Lung (tissue), 11 donors: ENCODE measurements at regions not wholly inside any gene's neighbourhood (a gene's known extent, or its start where the extent isn't known, plus 50 kb on each side); places are given as distances from the start of the nearest gene placed in this dataset.

Experiments
- ATAC-seq: fragments of 200-7000 bp; cut with Tn5 transposase; one replicate; pipeline ENCODE4 v1.9.1; 2020; ENCODE audit warnings: moderate number of reproducible peaks; ENCODE audit not compliant: insufficient read depth, low FRiP score
- DNase-seq, 3 donors: peaks; one replicate each; pipeline ENCODE4 v3.0.0-alpha.2; 2013 to 2017
- H3K27ac ChIP-seq, 2 donors: one replicate each; pipeline ENCODE4 v1.5.1; 2013; ENCODE audit warnings: mild to moderate bottlenecking in 2 of 2, moderate library complexity in 2 of 2, control low read depth in 1 of 2, inconsistent platforms in 1 of 2, low read depth in 1 of 2, low read length in 1 of 2
- H3K27me3 ChIP-seq, 3 donors: one replicate each; pipeline ENCODE4 v1.5.1; 2013; ENCODE audit warnings: low read length in 2 of 3; ENCODE audit not compliant: control insufficient read depth in 3 of 3, insufficient read depth in 3 of 3
- H3K36me3 ChIP-seq, 4 donors: one replicate each; pipeline ENCODE4 v1.5.1; 2013; ENCODE audit warnings: low read length in 4 of 4, mild to moderate bottlenecking in 1 of 4, moderate library complexity in 1 of 4; ENCODE audit not compliant: control insufficient read depth in 4 of 4, insufficient read depth in 4 of 4
- H3K4me1 ChIP-seq, 5 donors: one replicate each; pipeline ENCODE4 v1.5.1; 2013; ENCODE audit warnings: low read length in 5 of 5, mild to moderate bottlenecking in 2 of 5, moderate library complexity in 1 of 5; ENCODE audit not compliant: control insufficient read depth in 5 of 5, insufficient read depth in 5 of 5
- H3K4me3 ChIP-seq: one replicate; pipeline ENCODE4 v1.5.1; 2013; ENCODE audit warnings: mild to moderate bottlenecking, control low read depth, moderate library complexity
- H3K9ac ChIP-seq, 2 donors: one replicate each; pipeline ENCODE4 v1.5.1; 2013; ENCODE audit warnings: low read length in 2 of 2, control low read depth in 1 of 2; ENCODE audit not compliant: insufficient read depth in 1 of 2
- H3K9me3 ChIP-seq, 4 donors: one replicate each; pipeline ENCODE4 v1.5.1; 2013; ENCODE audit warnings: low read length in 3 of 4, mild to moderate bottlenecking in 1 of 4, moderate library complexity in 1 of 4; ENCODE audit not compliant: control insufficient read depth in 4 of 4, insufficient read depth in 3 of 4
- WGBS, 2 donors: extraction: QIAGEN DNeasy Blood & Tissue Kit; methylation state at CpG; one replicate each; pipeline ENCODE4 v1.1.7; 2013; 5-methylcytosine and 5-hydroxymethylcytosine counted together
- TF ChIP-seq, protein P1 (sequence below): IDR thresholded peaks from 2 replicates; pipeline ENCODE4 v1.5.1; 2012; ENCODE audit warnings: mild to moderate bottlenecking; ENCODE audit errors: control extremely low read depth, extremely low read depth
- donor health status: control.
- donor health status: control.
- donor health status: Bipolar disorder and iron deficiency.
- donor health status: healthy.
- donor health status: DM: yes; HTN: yes; CAD: no.

DNA sequence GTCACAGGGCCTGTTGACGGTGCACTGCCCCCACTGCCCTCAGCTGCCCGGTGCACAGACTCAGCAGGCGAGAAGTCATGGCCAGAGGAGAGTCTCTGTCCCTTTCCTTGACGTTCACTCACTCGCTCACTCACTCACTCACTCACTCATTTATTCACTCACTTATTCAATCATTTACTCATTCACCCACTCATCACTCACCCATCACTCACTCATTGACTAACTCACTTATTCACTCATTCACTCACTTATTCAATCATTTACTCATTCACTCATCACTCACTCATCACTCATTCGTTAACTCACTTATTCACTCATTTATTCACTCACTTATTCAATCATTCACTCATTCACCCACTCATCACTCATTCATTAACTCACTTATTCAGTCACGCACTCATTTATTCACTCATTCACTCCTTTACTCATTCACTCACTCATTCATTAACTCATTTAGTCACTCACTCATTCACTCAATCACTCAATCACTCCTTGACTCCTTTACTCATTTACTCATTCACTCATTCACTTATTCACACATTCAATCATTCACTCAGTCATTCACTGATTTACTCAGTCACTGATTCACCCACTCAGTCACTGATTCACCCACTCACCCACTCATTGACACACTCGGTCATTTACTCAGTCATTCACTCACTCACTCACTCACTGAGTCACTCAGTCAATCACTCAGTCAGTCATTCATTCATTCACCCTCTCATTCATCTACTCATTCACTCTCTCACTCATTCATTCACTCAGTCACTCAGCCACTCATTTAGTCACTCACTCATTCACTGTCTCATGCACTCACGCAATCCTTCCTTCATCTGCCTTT, 1193.5 kb downstream of the BRD1 start:
- Histone ChIP-seq H3K4me3 (no peak overlapping the region), H3K27me3 (no peaks in the 10 kb centered on the region), H3K36me3 (no peaks in the 10 kb centered on the region), H3K9ac (no peak overlapping the region), H3K27ac (no peak overlapping the region), H3K9me3 (no peaks in the 10 kb centered on the region), H3K4me1 (no peaks in the 10 kb centered on the region)
- TF ChIP-seq, protein P1, sequence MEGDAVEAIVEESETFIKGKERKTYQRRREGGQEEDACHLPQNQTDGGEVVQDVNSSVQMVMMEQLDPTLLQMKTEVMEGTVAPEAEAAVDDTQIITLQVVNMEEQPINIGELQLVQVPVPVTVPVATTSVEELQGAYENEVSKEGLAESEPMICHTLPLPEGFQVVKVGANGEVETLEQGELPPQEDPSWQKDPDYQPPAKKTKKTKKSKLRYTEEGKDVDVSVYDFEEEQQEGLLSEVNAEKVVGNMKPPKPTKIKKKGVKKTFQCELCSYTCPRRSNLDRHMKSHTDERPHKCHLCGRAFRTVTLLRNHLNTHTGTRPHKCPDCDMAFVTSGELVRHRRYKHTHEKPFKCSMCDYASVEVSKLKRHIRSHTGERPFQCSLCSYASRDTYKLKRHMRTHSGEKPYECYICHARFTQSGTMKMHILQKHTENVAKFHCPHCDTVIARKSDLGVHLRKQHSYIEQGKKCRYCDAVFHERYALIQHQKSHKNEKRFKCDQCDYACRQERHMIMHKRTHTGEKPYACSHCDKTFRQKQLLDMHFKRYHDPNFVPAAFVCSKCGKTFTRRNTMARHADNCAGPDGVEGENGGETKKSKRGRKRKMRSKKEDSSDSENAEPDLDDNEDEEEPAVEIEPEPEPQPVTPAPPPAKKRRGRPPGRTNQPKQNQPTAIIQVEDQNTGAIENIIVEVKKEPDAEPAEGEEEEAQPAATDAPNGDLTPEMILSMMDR = no peak
- WGBS, 2 donors = 82 to 85% methylated on average over 9 of the region's 9 CpGs
- ATAC-seq (no peak), DNase-seq (no peak)

- TF ChIP-seq, protein P1 = no peak
- Histone ChIP-seq H3K27me3 (no peaks in the 10 kb centered on the region), H3K27ac (no peak overlapping the region), H3K4me1 (peaks cover 0 to under 1% (median 0%) of the 10 kb centered on the region in 5 donors), H3K9me3 (no peaks in the 10 kb centered on the region), H3K9ac (no peak overlapping the region), H3K4me3 (no peak overlapping the region), H3K36me3 (no peaks in the 10 kb centered on the region)
- ATAC-seq = no peak
- DNase-seq = no peak
- 83 to 85% methylated on average over 17 of the region's 17 CpGs for WGBS, 2 donors
Observed at GRCh38 chr22:48632646-48633246, 1194.9 kb downstream of the BRD1 start.

GRCh38 chr22:48631288-48631863, 1196.3 kb downstream of the BRD1 start:
- TF ChIP-seq, protein P1 = no peak
- no peaks in the 10 kb centered on the region for H3K27me3 ChIP-seq
- peaks cover 0 to 12% (median 0%) of the 10 kb centered on the region in 5 donors for H3K4me1 ChIP-seq
- DNase-seq (no peak), ATAC-seq (no peak)
- H3K4me3 ChIP-seq = no peak overlapping the region
- WGBS, 2 donors = 83% methylated on average over 29 of the region's 29 CpGs
- no peaks in the 10 kb centered on the region for H3K9me3 ChIP-seq
- no peak overlapping the region for H3K27ac ChIP-seq
- no peak overlapping the region for H3K9ac ChIP-seq
- H3K36me3 ChIP-seq = no peaks in the 10 kb centered on the region
